ENCODE measurements at regions not wholly inside any gene's neighbourhood (a gene's known extent, or its start where the extent isn't known, plus 50 kb on each side); places are given as distances from the start of the nearest gene placed in this dataset.

DNA sequence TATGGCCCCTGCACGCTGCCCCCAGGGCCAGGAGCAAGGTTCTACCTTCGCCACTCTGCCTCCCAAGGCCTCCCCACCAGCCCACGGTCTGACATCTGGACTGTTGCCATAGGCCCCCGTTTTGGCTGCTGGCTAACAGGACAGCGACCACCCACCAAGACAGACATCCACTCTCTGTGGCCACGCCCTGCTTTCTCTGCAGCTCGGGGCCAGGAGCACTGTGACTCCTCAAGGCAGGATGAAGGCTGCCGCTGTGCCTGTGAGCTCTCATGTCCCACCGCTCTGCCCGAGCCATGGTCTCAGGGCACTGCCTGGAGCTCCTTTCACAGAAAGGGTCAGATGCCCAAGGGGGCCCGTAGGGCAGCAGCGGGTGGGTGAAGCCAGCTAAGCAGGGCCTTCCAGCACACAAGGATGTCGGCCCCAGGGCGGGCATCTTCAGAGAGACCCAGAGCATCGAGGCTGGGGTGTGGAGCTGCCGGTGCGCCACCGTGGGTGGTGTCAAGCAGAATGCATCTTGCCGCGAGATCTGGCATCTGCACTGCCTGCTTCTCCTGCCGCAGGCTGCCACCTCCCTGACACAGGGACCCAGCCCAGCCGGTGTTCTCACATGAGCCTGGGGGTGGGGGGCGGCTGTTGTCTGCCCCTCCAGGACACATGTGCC, 92.2 kb upstream of the ADAMTS2 start:
- Mint-ChIP-seq H3K36me3 (no peaks in the 10 kb centered on the region), H3K27me3 (ENCODE audit: low read depth in 2 of 2) (no peaks in the 10 kb centered on the region), H3K9me3 (peaks cover 0 to 4% of the 10 kb centered on the region in 2 donors), H3K4me1 (no peaks in the 10 kb centered on the region), H3K4me3 (no peak overlapping the region), H3K27ac (no peak overlapping the region)
- WGBS (ENCODE audit: insufficient coverage) = 84% methylated on average over 23 of the region's 23 CpGs
- H3K27me3 ChIP-seq (ENCODE audit: control insufficient read depth, insufficient read depth, low read length) = no peaks in the 10 kb centered on the region
- H3K9me3 ChIP-seq (ENCODE audit: control insufficient read depth, insufficient read depth, low read length) = peaks cover 2% of the 10 kb centered on the region
- DNase-seq (no peak), ATAC-seq (no peak)
- H3K4me3 ChIP-seq (ENCODE audit: low read length) = no peak overlapping the region
- TF ChIP-seq, protein P1, sequence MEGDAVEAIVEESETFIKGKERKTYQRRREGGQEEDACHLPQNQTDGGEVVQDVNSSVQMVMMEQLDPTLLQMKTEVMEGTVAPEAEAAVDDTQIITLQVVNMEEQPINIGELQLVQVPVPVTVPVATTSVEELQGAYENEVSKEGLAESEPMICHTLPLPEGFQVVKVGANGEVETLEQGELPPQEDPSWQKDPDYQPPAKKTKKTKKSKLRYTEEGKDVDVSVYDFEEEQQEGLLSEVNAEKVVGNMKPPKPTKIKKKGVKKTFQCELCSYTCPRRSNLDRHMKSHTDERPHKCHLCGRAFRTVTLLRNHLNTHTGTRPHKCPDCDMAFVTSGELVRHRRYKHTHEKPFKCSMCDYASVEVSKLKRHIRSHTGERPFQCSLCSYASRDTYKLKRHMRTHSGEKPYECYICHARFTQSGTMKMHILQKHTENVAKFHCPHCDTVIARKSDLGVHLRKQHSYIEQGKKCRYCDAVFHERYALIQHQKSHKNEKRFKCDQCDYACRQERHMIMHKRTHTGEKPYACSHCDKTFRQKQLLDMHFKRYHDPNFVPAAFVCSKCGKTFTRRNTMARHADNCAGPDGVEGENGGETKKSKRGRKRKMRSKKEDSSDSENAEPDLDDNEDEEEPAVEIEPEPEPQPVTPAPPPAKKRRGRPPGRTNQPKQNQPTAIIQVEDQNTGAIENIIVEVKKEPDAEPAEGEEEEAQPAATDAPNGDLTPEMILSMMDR (IDR thresholded peaks at IDR 0.05) = no peak
- no peak overlapping the region for H3K27ac ChIP-seq (ENCODE audit: low read length)
- H3K36me3 ChIP-seq (ENCODE audit: control insufficient read depth, insufficient read depth, low read length) = no peaks in the 10 kb centered on the region
- intact Hi-C loops (cut with micrococcal nuclease) = no loop called here
- H3K4me1 ChIP-seq (ENCODE audit: control insufficient read depth, insufficient read depth, low read length) = no peaks in the 10 kb centered on the region

DNA sequence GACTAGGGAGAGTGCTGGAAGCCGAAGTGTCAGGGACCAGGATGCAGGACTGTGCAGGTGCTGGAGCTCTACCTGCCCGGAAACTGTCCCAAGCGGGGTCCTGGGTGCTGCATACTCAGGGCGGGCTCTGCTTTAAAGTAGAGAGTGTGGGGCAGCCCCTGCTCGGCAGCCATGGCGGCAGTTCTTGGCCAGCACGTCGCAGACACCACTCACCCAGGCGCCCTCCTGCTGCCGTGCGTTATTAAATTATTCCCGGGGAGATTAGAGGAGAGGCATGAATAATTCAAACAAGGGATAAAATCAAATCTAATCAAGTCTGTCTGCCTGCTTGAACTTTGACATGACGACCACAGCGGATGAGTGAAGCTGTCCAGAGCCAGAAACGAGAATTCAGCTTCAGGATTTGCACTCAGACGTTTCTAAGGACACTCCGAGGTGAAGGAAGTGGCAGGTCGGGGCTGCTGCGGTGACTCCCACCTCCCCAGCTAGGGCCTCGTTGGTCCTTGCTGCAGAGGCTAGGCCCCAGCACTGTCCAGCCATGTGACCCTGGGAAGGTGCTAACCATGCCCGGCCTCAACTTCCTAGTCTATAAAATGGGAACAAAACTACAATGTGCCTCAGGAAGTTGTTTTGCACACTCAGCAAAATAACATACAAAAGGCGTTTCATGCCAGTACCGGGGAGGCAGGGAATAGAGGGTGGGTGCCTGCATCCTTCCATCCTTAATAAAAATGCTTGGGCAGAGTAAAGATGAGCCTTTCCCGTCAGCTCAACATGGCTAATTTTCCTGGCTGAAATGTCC, 91.3 kb upstream of the ADAMTS2 start:
- Mint-ChIP-seq H3K36me3 (no peaks in the 10 kb centered on the region), H3K27ac (no peak overlapping the region), H3K27me3 (ENCODE audit: low read depth in 2 of 2) (no peaks in the 10 kb centered on the region), H3K4me1 (no peaks in the 10 kb centered on the region), H3K4me3 (no peak overlapping the region), H3K9me3 (no peaks in the 10 kb centered on the region)
- no peak overlapping the region for H3K4me3 ChIP-seq (ENCODE audit: low read length)
- H3K27me3 ChIP-seq (ENCODE audit: control insufficient read depth, insufficient read depth, low read length) = no peaks in the 10 kb centered on the region
- DNase-seq (no peak), ATAC-seq (no peak)
- H3K36me3 ChIP-seq (ENCODE audit: control insufficient read depth, insufficient read depth, low read length) = no peaks in the 10 kb centered on the region
- peaks cover 2% of the 10 kb centered on the region for H3K9me3 ChIP-seq (ENCODE audit: control insufficient read depth, insufficient read depth, low read length)
- no peaks in the 10 kb centered on the region for H3K4me1 ChIP-seq (ENCODE audit: control insufficient read depth, insufficient read depth, low read length)
- intact Hi-C loops (cut with micrococcal nuclease) = no loop called here
- TF ChIP-seq, protein P1 (IDR thresholded peaks at IDR 0.05) = no peak
- WGBS (ENCODE audit: insufficient coverage) = 84% methylated on average over 24 of the region's 24 CpGs
- H3K27ac ChIP-seq (ENCODE audit: low read length) = no peak overlapping the region

DNA sequence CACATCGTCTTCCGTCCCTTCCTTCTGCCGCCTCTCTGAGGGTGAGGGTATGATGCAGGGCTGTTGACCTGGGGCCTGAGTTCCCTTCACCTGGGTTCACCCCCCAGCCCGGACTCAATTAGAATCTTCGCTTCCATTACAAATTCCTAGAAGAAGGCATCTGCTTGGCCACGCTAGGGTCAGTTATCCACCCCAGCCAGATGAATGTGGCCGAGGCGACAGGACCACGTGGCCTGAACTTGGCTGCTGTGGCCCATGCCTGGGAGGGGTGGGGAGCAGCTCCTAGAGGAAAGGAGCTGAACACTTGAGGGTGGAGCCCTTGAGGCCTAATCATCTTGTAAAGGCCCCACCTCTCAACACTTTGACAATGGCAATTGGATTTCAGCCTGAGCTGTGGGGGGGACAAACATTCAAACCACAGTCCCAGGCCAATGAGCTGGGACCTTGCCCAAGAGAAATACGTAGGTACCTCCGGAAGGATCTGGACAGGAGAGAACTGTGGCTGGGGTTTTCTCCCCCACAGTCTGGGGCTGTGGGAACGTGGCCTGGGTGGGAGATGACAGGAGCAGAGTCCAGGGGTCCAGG, 90.6 kb upstream of the ADAMTS2 start:
- H3K27me3 Mint-ChIP-seq (ENCODE audit: low read depth in 2 of 2) = no peaks in the 10 kb centered on the region
- H3K9me3 Mint-ChIP-seq = no peaks in the 10 kb centered on the region
- H3K4me3 Mint-ChIP-seq = no peak overlapping the region
- no peaks in the 10 kb centered on the region for H3K4me1 Mint-ChIP-seq
- H3K27ac Mint-ChIP-seq = no peak overlapping the region
- no peak overlapping the region for H3K4me3 ChIP-seq (ENCODE audit: low read length)
- no peaks in the 10 kb centered on the region for H3K36me3 Mint-ChIP-seq
- ATAC-seq = no peak
- intact Hi-C loops (cut with micrococcal nuclease) = no loop called here
- no peak for DNase-seq
- H3K27ac ChIP-seq (ENCODE audit: low read length) = no peak overlapping the region
- WGBS (ENCODE audit: insufficient coverage) = 83% methylated on average over 12 of the region's 12 CpGs
- no peaks in the 10 kb centered on the region for H3K27me3 ChIP-seq (ENCODE audit: control insufficient read depth, insufficient read depth, low read length)
- TF ChIP-seq, protein P1 (IDR thresholded peaks at IDR 0.05) = no peak
- H3K4me1 ChIP-seq (ENCODE audit: control insufficient read depth, insufficient read depth, low read length) = no peaks in the 10 kb centered on the region
- peaks cover 2% of the 10 kb centered on the region for H3K9me3 ChIP-seq (ENCODE audit: control insufficient read depth, insufficient read depth, low read length)
- no peaks in the 10 kb centered on the region for H3K36me3 ChIP-seq (ENCODE audit: control insufficient read depth, insufficient read depth, low read length)

Measured in natural killer cell (primary cell).